Loucy (cell line): ENCODE measurements at regions not wholly inside any gene's neighbourhood (a gene's known extent, or its start where the extent isn't known, plus 50 kb on each side); places are given as distances from the start of the nearest gene placed in this dataset.

Source experiments
- H2AFZ ChIP-seq: fragments of 200-600 bp; sonication (generic); 2 replicates; pipeline ENCODE4 v1.6.0; 2016; ENCODE audit warnings: antibody characterized with exemption, mild to moderate bottlenecking, low read length, moderate library complexity
- H3F3A ChIP-seq: fragments of 200-600 bp; 2 replicates; pipeline ENCODE4 v1.6.0; 2016; ENCODE audit warnings: antibody characterized with exemption, low read depth, mild to moderate bottlenecking
- H3K27me3 ChIP-seq: fragments of 200-600 bp; sonication (generic); 2 replicates; pipeline ENCODE4 v1.6.1; 2014; ENCODE audit warnings: low read length, mild to moderate bottlenecking; ENCODE audit not compliant: insufficient read depth, poor library complexity, severe bottlenecking
- H3K36me3 ChIP-seq: fragments of 200-600 bp; sonication (generic); 2 replicates; pipeline ENCODE4 v1.6.1; 2016; ENCODE audit warnings: low read length; ENCODE audit not compliant: insufficient read depth
- H3K4me1 ChIP-seq: fragments of 200-600 bp; sonication (generic); 2 replicates; pipeline ENCODE4 v1.5.1; 2014; ENCODE audit warnings: low read length, mild to moderate bottlenecking; ENCODE audit not compliant: insufficient read depth, poor library complexity, severe bottlenecking
- H3K4me2 ChIP-seq: fragments of 200-600 bp; sonication (generic); 2 replicates; pipeline ENCODE4 v1.6.0; 2014; ENCODE audit warnings: antibody characterized with exemption, low read length, low read depth, mild to moderate bottlenecking; ENCODE audit not compliant: poor library complexity, severe bottlenecking
- H3K4me3 ChIP-seq: fragments of 200-600 bp; sonication (generic); 2 replicates; pipeline ENCODE4 v1.5.1; 2014; ENCODE audit warnings: low read length, mild to moderate bottlenecking, mixed read lengths; ENCODE audit not compliant: poor library complexity, severe bottlenecking
- H3K79me2 ChIP-seq: fragments of 200-600 bp; sonication (generic); 2 replicates; pipeline ENCODE4 v1.6.1; 2014; ENCODE audit warnings: low read length; ENCODE audit not compliant: insufficient read depth
- H3K9ac ChIP-seq: fragments of 200-600 bp; sonication (generic); 2 replicates; pipeline ENCODE4 v1.6.0; 2014; ENCODE audit warnings: mild to moderate bottlenecking, low read depth, low read length, moderate library complexity; ENCODE audit not compliant: poor library complexity, severe bottlenecking
- H3K9me2 ChIP-seq: fragments of 200-600 bp; sonication (generic); replicated peaks from 2 replicates; pipeline ENCODE4 v1.6.1; 2016; ENCODE audit warnings: low read depth, low read length, mixed read lengths
- H3K9me3 ChIP-seq: fragments of 200-600 bp; sonication (generic); 2 replicates; pipeline ENCODE4 v1.6.1; 2014; ENCODE audit warnings: mild to moderate bottlenecking, antibody characterized with exemption, low read length, low read depth; ENCODE audit not compliant: insufficient read depth
- H4K20me1 ChIP-seq: fragments of 200-600 bp; sonication (generic); 2 replicates; pipeline ENCODE4 v1.6.0; 2014; ENCODE audit warnings: antibody characterized with exemption, low read length, mild to moderate bottlenecking; ENCODE audit not compliant: insufficient read depth, poor library complexity, severe bottlenecking
- CTCF ChIP-seq: fragments of 200-600 bp; sonication (generic); conservative IDR thresholded peaks from 2 replicates; pipeline ENCODE4 v1.5.1; 2014; ENCODE audit warnings: mild to moderate bottlenecking, antibody characterized with exemption, low read length
- EZH2phosphoT487 ChIP-seq: fragments of 200-600 bp; IDR thresholded peaks from 2 replicates; pipeline ENCODE4 v1.6.1; 2018; ENCODE audit warnings: antibody characterized with exemption, mild to moderate bottlenecking, moderate library complexity, borderline replicate concordance

GRCh38 chr16:49027420-49027819 is 254.2 kb downstream of the CBLN1 start:
- H3K4me3 ChIP-seq = no peak overlapping the region
- no peaks in the 10 kb centered on the region for H3K36me3 ChIP-seq
- H3K4me2 ChIP-seq = no peak overlapping the region
- H4K20me1 ChIP-seq = no peaks in the 10 kb centered on the region
- H3K4me1 ChIP-seq = no peaks in the 10 kb centered on the region
- no peaks in the 10 kb centered on the region for H3K27me3 ChIP-seq
- TF ChIP-seq CTCF = no peak
- TF ChIP-seq EZH2phosphoT487 = no peak
- H2AFZ ChIP-seq = no peak overlapping the region
- no peaks in the 10 kb centered on the region for H3K79me2 ChIP-seq
- H3F3A ChIP-seq = no peaks in the 10 kb centered on the region
- no peaks in the 10 kb centered on the region for H3K9me2 ChIP-seq
- H3K9ac ChIP-seq = no peak overlapping the region
- no peaks in the 10 kb centered on the region for H3K9me3 ChIP-seq

GRCh38 chr16:49026566-49027181 is 255.0 kb downstream of the CBLN1 start:
- no peak overlapping the region for H2AFZ ChIP-seq
- H3K36me3 ChIP-seq = no peaks in the 10 kb centered on the region
- H3K9me3 ChIP-seq = no peaks in the 10 kb centered on the region
- no peaks in the 10 kb centered on the region for H3K79me2 ChIP-seq
- no peaks in the 10 kb centered on the region for H3K27me3 ChIP-seq
- no peaks in the 10 kb centered on the region for H4K20me1 ChIP-seq
- H3K4me3 ChIP-seq = no peak overlapping the region
- no peak for TF ChIP-seq EZH2phosphoT487
- H3K9ac ChIP-seq = no peak overlapping the region
- H3F3A ChIP-seq = no peaks in the 10 kb centered on the region
- H3K9me2 ChIP-seq = no peaks in the 10 kb centered on the region
- no peak overlapping the region for H3K4me2 ChIP-seq
- H3K4me1 ChIP-seq = no peaks in the 10 kb centered on the region

GRCh38 chr16:49024896-49025295 is 256.7 kb downstream of the CBLN1 start:
- TF ChIP-seq CTCF = no peak
- TF ChIP-seq EZH2phosphoT487 = no peak
- Histone ChIP-seq H3K4me2 (no peak overlapping the region), H3K36me3 (no peaks in the 10 kb centered on the region), H2AFZ (no peak overlapping the region), H3F3A (no peaks in the 10 kb centered on the region), H3K9ac (no peak overlapping the region), H3K27me3 (no peaks in the 10 kb centered on the region), H3K4me3 (no peak overlapping the region), H3K79me2 (no peaks in the 10 kb centered on the region), H3K9me3 (no peaks in the 10 kb centered on the region), H3K9me2 (no peaks in the 10 kb centered on the region), H3K4me1 (no peaks in the 10 kb centered on the region), H4K20me1 (no peaks in the 10 kb centered on the region)

GRCh38 chr16:49024016-49024415 is 257.6 kb downstream of the CBLN1 start:
- Histone ChIP-seq H3K9me3 (no peaks in the 10 kb centered on the region), H3K79me2 (no peaks in the 10 kb centered on the region), H3K9ac (no peak overlapping the region), H3F3A (no peaks in the 10 kb centered on the region), H3K9me2 (no peaks in the 10 kb centered on the region), H3K36me3 (no peaks in the 10 kb centered on the region), H4K20me1 (no peaks in the 10 kb centered on the region), H3K4me3 (no peak overlapping the region), H3K27me3 (no peaks in the 10 kb centered on the region), H3K4me1 (no peaks in the 10 kb centered on the region), H2AFZ (no peak overlapping the region), H3K4me2 (no peak overlapping the region)
- TF ChIP-seq EZH2phosphoT487 (no peak), CTCF (no peak)
